ENCODE measurements at regions not wholly inside any gene's neighbourhood (a gene's known extent, or its start where the extent isn't known, plus 50 kb on each side); places are given as distances from the start of the nearest gene placed in this dataset.

GRCh38 chr22:22398530-22399327 is 109.8 kb downstream of the ZNF280B start:
- Mint-ChIP-seq H3K36me3 (no peaks in the 10 kb centered on the region), H3K4me3 (no peak overlapping the region), H3K9me3 (peaks cover 6% of the 10 kb centered on the region), H3K4me1 (peaks cover 22% of the 10 kb centered on the region), H3K27ac (no peak overlapping the region), H3K27me3 (ENCODE audit: insufficient read depth, low read depth) (peaks cover 11% of the 10 kb centered on the region)
- Histone ChIP-seq H3K4me3 (no peak overlapping the region), H3K9me3 (ENCODE audit: low read depth) (no peaks in the 10 kb centered on the region), H2AFZ (replicated peaks) (no peak overlapping the region), H3K79me2 (ENCODE audit: low read depth) (no peaks in the 10 kb centered on the region), H3K27ac (no peak overlapping the region), H4K20me1 (ENCODE audit: low read depth) (no peaks in the 10 kb centered on the region), H3K36me3 (no peaks in the 10 kb centered on the region), H3K27me3 (peaks cover 100% of the 10 kb centered on the region), H3F3A (ENCODE audit: low read depth) (peaks cover 7% of the 10 kb centered on the region), H3K4me1 (peaks cover 8% of the 10 kb centered on the region), H3K4me2 (no peak overlapping the region), H3K9ac (no peak overlapping the region)
- TF ChIP-seq EZH2phosphoT487 (IDR thresholded peaks at IDR 0.05) = no peak
- TF ChIP-seq, protein P1, sequence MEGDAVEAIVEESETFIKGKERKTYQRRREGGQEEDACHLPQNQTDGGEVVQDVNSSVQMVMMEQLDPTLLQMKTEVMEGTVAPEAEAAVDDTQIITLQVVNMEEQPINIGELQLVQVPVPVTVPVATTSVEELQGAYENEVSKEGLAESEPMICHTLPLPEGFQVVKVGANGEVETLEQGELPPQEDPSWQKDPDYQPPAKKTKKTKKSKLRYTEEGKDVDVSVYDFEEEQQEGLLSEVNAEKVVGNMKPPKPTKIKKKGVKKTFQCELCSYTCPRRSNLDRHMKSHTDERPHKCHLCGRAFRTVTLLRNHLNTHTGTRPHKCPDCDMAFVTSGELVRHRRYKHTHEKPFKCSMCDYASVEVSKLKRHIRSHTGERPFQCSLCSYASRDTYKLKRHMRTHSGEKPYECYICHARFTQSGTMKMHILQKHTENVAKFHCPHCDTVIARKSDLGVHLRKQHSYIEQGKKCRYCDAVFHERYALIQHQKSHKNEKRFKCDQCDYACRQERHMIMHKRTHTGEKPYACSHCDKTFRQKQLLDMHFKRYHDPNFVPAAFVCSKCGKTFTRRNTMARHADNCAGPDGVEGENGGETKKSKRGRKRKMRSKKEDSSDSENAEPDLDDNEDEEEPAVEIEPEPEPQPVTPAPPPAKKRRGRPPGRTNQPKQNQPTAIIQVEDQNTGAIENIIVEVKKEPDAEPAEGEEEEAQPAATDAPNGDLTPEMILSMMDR (IDR thresholded peaks at IDR 0.05) = no peak
- TF ChIP-seq EZH2 (IDR thresholded peaks at IDR 0.05) = no peak
- DNase-seq (ENCODE audit: low spot score) = no peak

GRCh38 chr22:22400099-22400498 is 108.4 kb downstream of the ZNF280B start:
- peaks cover 11% of the 10 kb centered on the region for H3K27me3 Mint-ChIP-seq (ENCODE audit: insufficient read depth, low read depth)
- peaks cover 16% of the 10 kb centered on the region for H3K4me1 Mint-ChIP-seq
- no peak overlapping the region for H3K27ac Mint-ChIP-seq

GRCh38 chr22:22400964-22401363 is 107.6 kb downstream of the ZNF280B start:
- peaks cover 7% of the 10 kb centered on the region for H3F3A ChIP-seq (ENCODE audit: low read depth)
- H3K4me1 ChIP-seq = peaks cover 8% of the 10 kb centered on the region
- H3K9ac ChIP-seq = no peak overlapping the region
- Mint-ChIP-seq H3K9me3 (no peaks in the 10 kb centered on the region), H3K27ac (no peak overlapping the region), H3K36me3 (no peaks in the 10 kb centered on the region), H3K4me3 (no peak overlapping the region), H3K27me3 (ENCODE audit: insufficient read depth, low read depth) (peaks cover 9% of the 10 kb centered on the region), H3K4me1 (peaks cover 16% of the 10 kb centered on the region)
- TF ChIP-seq, protein P1 (IDR thresholded peaks at IDR 0.05) = no peak
- TF ChIP-seq EZH2 (IDR thresholded peaks at IDR 0.05) (no peak), EZH2phosphoT487 (IDR thresholded peaks at IDR 0.05) (no peak)
- H3K9me3 ChIP-seq (ENCODE audit: low read depth) = no peaks in the 10 kb centered on the region
- no peak overlapping the region for H2AFZ ChIP-seq (replicated peaks)
- no peaks in the 10 kb centered on the region for H4K20me1 ChIP-seq (ENCODE audit: low read depth)
- DNase-seq (ENCODE audit: low spot score) = no peak
- H3K4me2 ChIP-seq = no peak overlapping the region
- H3K4me3 ChIP-seq = no peak overlapping the region
- H3K79me2 ChIP-seq (ENCODE audit: low read depth) = no peaks in the 10 kb centered on the region
- H3K36me3 ChIP-seq = no peaks in the 10 kb centered on the region
- peaks cover 100% of the 10 kb centered on the region for H3K27me3 ChIP-seq
- no peak overlapping the region for H3K27ac ChIP-seq

More at GRCh38 chr22:22400099-22400498, 108.4 kb downstream of the ZNF280B start:
- Histone ChIP-seq H3K36me3 (no peaks in the 10 kb centered on the region), H3K4me2 (no peak overlapping the region), H4K20me1 (ENCODE audit: low read depth) (no peaks in the 10 kb centered on the region), H3K27ac (no peak overlapping the region), H3K9me3 (ENCODE audit: low read depth) (no peaks in the 10 kb centered on the region), H2AFZ (replicated peaks) (no peak overlapping the region), H3K9ac (no peak overlapping the region), H3K27me3 (peaks cover 100% of the 10 kb centered on the region), H3K79me2 (ENCODE audit: low read depth) (no peaks in the 10 kb centered on the region), H3K4me3 (no peak overlapping the region), H3F3A (ENCODE audit: low read depth) (peaks cover 7% of the 10 kb centered on the region), H3K4me1 (peaks cover 8% of the 10 kb centered on the region)
- no peak for DNase-seq (ENCODE audit: low spot score)
- Mint-ChIP-seq H3K36me3 (no peaks in the 10 kb centered on the region), H3K4me3 (no peak overlapping the region), H3K9me3 (no peaks in the 10 kb centered on the region)
- TF ChIP-seq EZH2 (IDR thresholded peaks at IDR 0.05) = no peak
- TF ChIP-seq, protein P1 (IDR thresholded peaks at IDR 0.05) = no peak
- no peak for TF ChIP-seq EZH2phosphoT487 (IDR thresholded peaks at IDR 0.05)

Data from neural progenitor cell (in vitro differentiated cells).